GM12891 (cell line): ENCODE measurements at regions not wholly inside any gene's neighbourhood (a gene's known extent, or its start where the extent isn't known, plus 50 kb on each side); places are given as distances from the start of the nearest gene placed in this dataset.

Source experiments
- DNase-seq: peaks from one replicate; pipeline ENCODE4 v3.0.0; 2011; ENCODE audit warnings: low spot score; ENCODE audit not compliant: insufficient read length
- FAIRE-seq: peaks from 2 replicates; lab custom pipeline; 2011; peaks lifted over from hg19 to GRCh38; lab: Jason Lieb, UNC
- PAX5 ChIP-seq: IDR thresholded peaks from 2 replicates; pipeline ENCODE4 v1.6.1; 2011; ENCODE audit warnings: low read length, moderate library complexity, mild to moderate bottlenecking; ENCODE audit not compliant: insufficient read depth, severe bottlenecking
- POLR2A ChIP-seq: IDR thresholded peaks from 2 replicates; pipeline ENCODE4 v1.6.1; 2011; ENCODE audit warnings: low read depth, low read length, control low read depth
- POLR2AphosphoS5 ChIP-seq: IDR thresholded peaks from 2 replicates; pipeline ENCODE4 v1.6.1; 2011; ENCODE audit warnings: low read depth, low read length, control low read depth
- POU2F2 ChIP-seq: IDR thresholded peaks from 2 replicates; pipeline ENCODE4 v1.6.1; 2011; ENCODE audit warnings: low read depth, mild to moderate bottlenecking, control low read depth, low read length, moderate library complexity
- SPI1 ChIP-seq: IDR thresholded peaks from 2 replicates; pipeline ENCODE4 v1.6.1; 2011; ENCODE audit warnings: low read depth, low read length, control low read depth
- TAF1 ChIP-seq: IDR thresholded peaks from 2 replicates; pipeline ENCODE4 v1.6.1; 2011; ENCODE audit warnings: low read depth, low read length, control low read depth

- no peak for FAIRE-seq
- DNase-seq: no peak
These were observed 154.9 kb downstream of the C9orf50 start for GRCh38 chr9:129465834-129466535.

GRCh38 chr9:129464972-129465833 is 155.7 kb downstream of the C9orf50 start:
- TF ChIP-seq SPI1 (no peak), POLR2A (no peak), PAX5 (no peak), TAF1 (no peak), POLR2AphosphoS5 (no peak), POU2F2 (no peak)
- no peak for FAIRE-seq
- no peak for DNase-seq

More at GRCh38 chr9:129465834-129466535, 154.9 kb downstream of the C9orf50 start:
- TF ChIP-seq POLR2AphosphoS5 (no peak), POU2F2 (no peak)

GRCh38 chr9:129463994-129464393 is 156.9 kb downstream of the C9orf50 start:
- DNase-seq: no peak
- TF ChIP-seq POU2F2 (no peak), TAF1 (no peak), PAX5 (no peak), SPI1 (no peak), POLR2AphosphoS5 (no peak), POLR2A (no peak)
- FAIRE-seq: no peak

- TF ChIP-seq POU2F2: no peak
- FAIRE-seq: no peak
These were observed 157.4 kb downstream of the C9orf50 start for GRCh38 chr9:129463477-129463876.

GRCh38 chr9:129462360-129462759 is 158.5 kb downstream of the C9orf50 start:
- no peak for DNase-seq
- TF ChIP-seq SPI1: no peak
- FAIRE-seq: no peak

More at GRCh38 chr9:129463477-129463876, 157.4 kb downstream of the C9orf50 start:
- DNase-seq: no peak

- TF ChIP-seq POU2F2 (peak; percentile 35; the same call in 1 of the 2 replicates), POLR2A (0 out of 2 replicates have a peak, but pooled peaks have one; percentile 35), POLR2AphosphoS5 (no peak), TAF1 (no peak), PAX5 (no peak), SPI1 (peak; percentile 87)
- peak; percentile 94 for FAIRE-seq
- DNase-seq: peak; percentile 99
These were observed 160.3 kb downstream of the C9orf50 start for GRCh38 chr9:129460323-129461261.

GRCh38 chr9:129459547-129460322 is 161.2 kb downstream of the C9orf50 start:
- TF ChIP-seq SPI1: no peak
- no peak for TF ChIP-seq POLR2AphosphoS5
- no peak for TF ChIP-seq PAX5
- no peak for TF ChIP-seq POLR2A
- no peak for TF ChIP-seq POU2F2
- DNase-seq: no peak
- FAIRE-seq: no peak

- DNase-seq: no peak
- peak; percentile 83 for FAIRE-seq
- TF ChIP-seq SPI1: peak; percentile 32; the same call in 1 of the 2 replicates
- TF ChIP-seq POU2F2: no peak
These were observed 162.0 kb downstream of the C9orf50 start for GRCh38 chr9:129458663-129459546.
